OCI-LY1 (cell line): ENCODE measurements at regions not wholly inside any gene's neighbourhood (a gene's known extent, or its start where the extent isn't known, plus 50 kb on each side); places are given as distances from the start of the nearest gene placed in this dataset.

Source experiments
- CTCF ChIP-seq: fragments of 200-600 bp; sonication (generic), shearing (Covaris generic); IDR thresholded peaks from 2 replicates; pipeline ENCODE4 v1.5.1; 2017; ENCODE audit warnings: mild to moderate bottlenecking, antibody characterized with exemption, low read length, moderate library complexity, mixed read lengths
- EZH2 ChIP-seq: fragments of 200-600 bp; sonication (generic), shearing (Covaris generic); IDR thresholded peaks from 2 replicates; pipeline ENCODE4 v1.8.0; 2017; ENCODE audit warnings: borderline replicate concordance, mixed run types, mild to moderate bottlenecking, antibody characterized with exemption, low read length, moderate library complexity, mixed read lengths

DNA sequence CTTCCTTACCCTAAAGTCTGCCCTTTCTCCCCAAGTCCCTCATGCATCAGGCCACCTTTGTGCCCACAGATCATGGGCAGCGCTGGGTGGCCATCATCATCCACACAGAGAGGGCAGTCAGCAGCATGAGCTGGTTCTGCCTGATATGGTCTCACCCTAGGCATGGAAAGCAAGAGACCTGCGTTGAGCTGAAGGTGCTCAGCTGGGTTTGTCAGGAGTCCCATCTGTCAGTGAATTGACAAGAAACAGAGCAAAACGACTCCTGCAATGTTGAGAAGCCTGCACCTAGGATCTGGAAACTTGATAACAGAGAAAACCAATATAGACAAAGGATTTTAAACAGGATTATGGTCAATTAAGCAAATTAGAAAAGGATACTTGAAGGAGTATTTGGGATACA lies 242.7 kb upstream of the PRSS1 start:
- no peak for TF ChIP-seq CTCF
- TF ChIP-seq EZH2, result no peak
